HG03457 (cell line): ENCODE measurements at regions not wholly inside any gene's neighbourhood (a gene's known extent, or its start where the extent isn't known, plus 50 kb on each side); places are given as distances from the start of the nearest gene placed in this dataset.

Source experiments
- ATAC-seq: cut with Tn5 transposase; IDR thresholded peaks from one replicate; pipeline ENCODE4 v1.9.1; 2021; ENCODE audit warnings: moderate number of reproducible peaks; ENCODE audit not compliant: unreplicated experiment

DNA sequence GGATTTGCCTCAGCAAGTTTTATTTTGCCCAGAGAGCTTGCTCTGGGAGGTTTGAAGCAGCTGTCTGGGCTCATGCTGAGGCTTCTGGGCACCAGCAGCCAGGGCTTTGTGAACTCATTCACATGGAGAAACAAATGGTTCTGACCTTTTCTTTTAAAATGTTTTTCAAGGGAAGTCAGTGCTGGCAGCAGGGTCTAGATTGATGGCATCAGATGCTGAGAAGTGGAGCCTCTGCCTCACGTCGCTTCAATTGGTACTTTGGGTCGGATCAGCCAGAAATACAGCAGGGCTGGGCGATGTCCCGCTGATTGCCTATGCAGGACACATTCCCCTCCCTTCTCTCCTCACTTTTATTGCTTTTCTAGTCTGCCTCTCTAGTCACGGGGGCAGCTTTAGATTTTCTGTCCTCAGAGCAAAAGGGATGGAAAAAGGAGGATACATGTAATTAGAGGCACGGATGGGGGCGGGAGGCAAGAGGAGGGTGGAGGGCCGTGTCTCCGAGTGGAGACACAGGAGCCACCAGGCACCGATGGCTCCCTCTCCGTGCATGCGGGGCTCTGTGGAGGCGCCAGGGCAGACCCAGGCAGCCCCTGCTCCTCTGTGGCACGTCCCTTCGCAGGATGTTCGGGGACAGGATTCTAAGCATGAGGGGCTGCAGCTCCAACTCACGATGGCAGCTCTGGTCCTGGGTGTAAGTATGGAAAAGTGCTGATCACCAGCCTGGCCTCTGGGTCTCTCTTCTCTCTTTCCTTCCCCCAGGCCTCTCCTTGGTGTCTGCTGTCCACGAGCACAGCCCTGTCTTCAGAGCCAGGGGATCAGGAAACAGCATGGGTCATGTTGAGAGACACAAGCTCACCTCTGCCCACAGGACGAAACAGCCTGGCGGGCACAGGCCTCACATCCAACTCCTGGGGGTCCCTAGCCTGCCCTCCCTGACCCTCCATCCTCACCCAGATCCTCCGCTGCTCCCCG is 116.1 kb downstream of the FAM43A start:
- ATAC-seq: no peak

DNA sequence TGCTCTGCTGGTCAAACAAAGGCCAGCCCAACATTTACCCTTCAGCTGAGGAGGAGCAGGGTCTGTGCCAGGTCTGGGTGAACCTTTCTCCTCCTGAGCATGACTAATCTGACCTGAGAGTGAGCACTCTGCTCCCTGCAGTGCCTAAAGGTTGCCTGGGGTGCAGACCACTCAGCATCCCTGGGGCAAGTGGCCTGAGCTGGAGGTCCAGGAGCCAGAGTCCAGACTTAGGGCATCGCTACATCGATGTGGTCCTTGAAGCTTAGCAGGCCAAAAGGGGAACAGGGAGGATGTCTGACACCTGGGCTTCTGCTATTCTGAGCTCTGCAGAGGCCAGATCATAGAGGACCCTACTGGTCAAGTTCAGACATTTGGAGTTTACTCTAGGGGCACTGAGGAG is 119.1 kb downstream of the FAM43A start:
- ATAC-seq: no peak

DNA sequence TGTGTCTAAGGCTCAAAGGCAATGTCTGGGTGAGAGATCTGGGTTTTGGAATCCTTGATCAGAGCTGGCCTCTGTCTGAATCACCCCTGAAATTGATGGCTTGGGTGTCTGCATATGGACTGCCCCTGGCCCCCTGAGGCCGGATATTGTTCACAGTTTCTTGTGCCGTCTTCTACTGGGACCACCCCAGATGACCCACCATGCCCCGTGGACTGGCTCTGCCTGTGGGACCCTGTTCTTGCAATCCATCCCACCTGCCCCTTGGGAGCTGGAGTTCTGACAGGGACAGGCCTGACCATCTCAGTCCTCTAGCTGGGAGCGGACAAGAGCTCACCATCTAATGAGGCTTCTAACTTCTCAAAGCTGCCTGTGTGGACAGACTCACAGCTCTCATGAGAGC is 119.9 kb downstream of the FAM43A start:
- ATAC-seq: no peak

DNA sequence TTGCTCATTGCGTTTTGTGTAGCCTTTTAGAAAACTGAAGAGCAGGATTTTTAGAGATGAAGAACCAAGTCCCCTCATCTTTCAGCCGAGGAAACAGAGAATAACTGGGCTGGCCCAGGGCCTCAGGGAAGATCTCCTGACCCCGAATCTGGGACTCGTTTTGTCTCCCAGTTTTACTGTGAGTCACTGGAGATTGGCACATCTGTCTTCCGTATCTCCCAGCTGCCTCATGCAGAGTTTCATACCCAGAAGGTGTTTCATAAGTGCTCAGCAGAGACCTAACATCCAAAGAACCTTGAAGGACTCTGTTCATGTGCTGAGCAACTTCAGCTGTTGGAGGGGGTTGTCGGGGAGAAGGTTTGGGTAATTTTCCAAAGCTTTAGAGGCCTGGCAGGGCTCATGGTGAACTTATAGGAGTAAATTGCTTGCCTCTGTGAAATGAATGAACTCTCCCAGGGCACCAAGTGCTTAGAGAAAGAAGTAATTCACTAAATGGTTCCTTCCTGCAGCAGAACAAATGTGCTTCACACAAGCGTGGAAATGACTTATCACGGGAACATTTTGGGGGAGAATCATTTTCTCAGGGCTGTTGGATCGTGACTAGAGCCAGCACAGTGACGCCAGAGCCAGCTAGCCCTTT is 121.4 kb downstream of the FAM43A start:
- no peak for ATAC-seq

DNA sequence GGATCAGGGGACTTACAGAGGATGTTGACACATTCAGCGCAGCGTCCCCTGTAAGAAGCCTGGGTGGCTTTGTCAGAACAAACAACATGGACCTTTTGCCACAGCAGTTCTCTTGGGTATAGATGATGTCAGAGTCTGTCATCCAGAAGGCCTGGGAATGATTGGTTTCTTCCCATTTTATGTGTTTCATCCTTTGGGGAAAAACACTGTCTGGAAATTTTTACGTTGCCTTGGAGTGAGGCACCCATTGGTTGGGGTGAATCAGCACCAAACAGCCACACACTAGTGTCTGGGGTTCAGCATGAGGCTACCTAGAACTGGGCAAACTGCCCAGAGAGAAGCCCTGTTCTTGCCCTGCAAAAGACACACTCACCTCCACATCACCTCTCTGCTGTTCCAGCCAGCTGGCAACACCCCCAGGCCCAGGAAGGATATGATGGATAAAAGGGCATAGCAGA is 123.0 kb downstream of the FAM43A start:
- ATAC-seq: no peak

DNA sequence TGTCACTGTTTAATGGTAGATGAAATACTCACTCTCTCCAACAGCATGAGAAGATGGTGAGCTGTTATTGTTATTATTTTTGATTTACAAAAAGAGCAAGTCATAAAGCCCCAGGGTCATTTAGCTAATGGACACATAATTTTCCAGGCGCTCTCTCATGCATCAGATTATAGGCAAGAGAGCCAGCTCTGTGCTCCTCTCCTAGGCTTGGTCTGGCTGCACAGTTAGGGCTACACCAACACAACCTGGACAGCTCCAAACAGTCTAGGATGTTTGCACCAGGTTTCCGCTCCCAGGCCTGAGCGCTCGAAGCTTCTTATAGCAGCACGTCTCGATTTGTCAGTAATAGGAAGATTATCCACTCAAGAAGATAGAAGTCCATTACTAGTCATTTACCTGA is 123.7 kb downstream of the FAM43A start:
- ATAC-seq: no peak

DNA sequence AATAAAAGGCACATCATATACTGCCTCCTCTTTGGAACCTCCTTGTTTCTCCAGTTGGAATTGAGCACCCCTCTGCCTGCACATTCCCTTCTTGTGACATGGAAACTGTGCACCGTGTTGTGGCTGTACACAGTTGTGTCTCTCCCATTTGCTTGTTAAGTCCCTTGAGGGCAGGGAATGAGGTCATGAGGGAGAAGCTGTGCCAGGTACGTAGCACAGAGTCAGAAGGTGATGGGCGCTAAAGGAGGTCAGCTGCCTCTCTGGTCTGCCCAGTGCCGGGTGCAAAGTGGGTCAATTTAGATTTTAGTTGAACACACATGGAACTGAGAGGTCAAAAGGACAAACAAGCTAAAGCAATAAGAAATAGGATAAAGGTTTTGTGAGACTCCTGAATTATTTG is 124.4 kb downstream of the FAM43A start:
- no peak for ATAC-seq

DNA sequence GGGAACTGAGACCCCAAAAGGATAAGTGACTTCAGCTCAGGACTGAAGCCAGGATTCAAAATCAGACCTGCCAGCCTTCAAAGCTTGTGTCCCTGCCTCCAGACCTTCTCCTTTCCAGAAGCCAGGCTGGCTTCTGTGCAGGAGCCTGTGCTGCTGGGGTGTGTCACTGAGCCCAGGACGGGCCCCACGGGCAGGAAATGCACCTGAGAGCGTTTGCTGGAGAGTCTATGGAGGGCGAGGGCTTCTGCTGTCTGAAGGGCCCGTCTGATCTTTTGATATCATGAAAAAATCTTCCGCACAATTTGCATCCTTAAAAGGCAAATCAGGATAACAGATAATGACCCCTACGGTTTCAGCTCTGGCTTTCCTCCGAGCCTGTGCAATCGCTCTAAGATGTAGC is 125.4 kb downstream of the FAM43A start:
- ATAC-seq: no peak

DNA sequence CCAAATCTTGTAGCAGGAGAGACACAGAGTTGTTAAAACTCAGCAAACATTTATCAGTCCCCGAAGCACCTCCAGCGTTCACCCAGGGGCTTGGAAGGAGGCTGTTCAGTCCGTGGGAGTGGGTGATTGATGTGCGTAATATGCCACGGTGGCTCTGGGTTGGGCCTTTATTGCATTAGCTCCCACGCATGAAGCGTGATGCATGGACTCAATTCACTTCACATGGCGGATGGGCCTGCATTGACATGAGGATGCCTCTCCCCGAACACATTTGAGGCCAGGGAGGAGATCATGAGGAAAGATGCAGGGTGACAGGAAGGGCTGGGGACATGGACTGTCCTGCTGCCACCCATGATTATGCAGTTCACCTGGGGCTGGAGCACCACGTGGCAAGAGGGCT is 126.5 kb downstream of the FAM43A start:
- no peak for ATAC-seq

DNA sequence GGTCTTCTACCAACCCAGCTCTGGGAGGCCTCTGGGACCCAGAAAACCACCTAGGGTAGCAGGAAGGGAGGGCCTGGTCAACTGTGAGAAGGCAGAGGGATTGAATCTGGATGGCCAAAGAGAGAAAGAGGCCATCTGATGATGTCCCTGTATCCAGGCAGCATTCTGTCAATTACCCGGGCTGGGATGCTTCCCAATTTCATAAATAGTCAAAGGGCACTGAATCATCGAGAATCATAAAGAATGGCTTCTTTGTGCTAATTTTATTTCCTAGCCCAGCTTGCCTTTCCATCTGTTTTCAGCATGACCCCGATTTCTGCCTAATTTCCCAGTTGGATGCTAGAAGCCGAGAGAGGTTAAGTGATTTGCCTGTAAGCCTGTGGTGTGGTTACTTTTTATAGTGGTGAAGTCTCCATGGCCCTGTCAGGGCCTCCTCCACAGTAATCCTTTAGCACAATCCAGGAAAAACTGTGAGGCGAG is 129.2 kb downstream of the FAM43A start:
- no peak for ATAC-seq

DNA sequence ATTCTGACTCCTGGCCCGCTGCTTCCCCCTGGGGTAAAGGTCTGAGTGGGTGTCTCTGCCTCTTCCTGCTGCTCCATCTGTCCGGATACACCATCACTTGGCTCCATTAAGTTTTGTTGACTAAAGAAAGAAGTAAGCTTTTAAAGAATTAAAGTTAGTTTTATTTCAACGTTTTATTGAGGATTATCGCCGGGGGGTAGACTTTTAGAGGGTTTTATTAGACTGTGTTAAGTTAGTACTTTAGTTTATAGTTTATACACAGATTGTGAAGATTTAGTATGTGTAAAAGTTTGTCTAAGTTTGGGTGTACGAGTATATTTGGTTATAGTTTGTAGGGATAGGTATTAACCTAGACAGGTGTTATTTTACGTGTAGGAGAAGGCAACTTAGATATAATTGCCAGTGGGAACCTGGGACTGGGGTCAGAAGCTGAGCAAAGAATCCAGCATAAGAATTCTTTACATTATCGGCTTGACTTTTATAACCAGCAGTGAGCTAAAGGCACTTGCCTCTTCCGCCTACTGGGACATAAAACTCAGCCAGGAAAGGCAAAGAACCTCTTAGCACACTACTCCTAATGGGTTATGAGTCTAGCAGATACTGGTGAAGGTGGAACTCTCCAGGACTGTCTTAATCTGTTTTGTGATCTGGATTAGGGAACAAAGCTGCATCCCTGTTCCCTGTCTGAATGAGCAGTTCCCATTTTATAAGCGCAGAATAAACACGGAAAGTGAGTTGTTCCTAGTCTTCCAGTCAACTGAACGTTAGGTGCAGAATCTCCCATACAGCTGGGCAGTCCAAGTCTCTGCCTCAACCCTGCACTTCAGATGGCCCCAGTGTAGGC is 131.3 kb downstream of the FAM43A start:
- ATAC-seq: no peak

DNA sequence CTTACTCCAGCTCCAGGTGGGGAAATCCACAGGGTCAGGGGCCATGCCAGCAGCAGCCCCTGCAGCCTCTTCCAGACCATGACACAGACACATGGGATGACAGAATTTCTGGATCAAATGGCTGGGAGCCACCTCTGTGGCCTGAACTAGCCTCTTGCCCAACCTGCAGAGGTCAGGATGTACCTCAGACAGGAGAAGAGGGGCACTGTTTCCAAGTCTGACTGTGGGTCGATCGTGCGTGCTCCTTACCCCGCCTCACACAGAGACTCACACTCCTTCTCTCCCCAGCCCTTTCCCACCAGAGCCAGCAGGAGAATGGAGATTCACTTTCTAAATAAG is 131.9 kb downstream of the FAM43A start:
- no peak for ATAC-seq

DNA sequence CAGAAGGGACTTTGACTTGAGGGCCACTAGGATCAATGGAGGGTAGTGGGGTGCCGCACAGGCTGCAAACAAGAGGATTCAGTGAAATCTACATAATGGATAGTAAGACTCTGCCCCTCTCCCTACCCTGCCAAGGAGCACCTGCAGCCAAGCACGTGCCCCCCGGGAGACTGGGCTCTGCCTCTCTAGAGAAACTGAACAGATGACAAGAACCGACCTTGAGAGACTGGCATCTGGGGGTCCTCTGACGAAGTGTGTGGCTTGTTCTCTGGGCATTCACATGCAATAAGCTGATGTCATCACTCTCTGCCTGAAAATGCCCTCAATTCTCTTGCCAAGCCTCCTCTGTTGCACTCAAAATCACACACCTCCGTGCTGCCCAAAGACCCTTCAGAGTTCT is 132.3 kb downstream of the FAM43A start:
- no peak for ATAC-seq

DNA sequence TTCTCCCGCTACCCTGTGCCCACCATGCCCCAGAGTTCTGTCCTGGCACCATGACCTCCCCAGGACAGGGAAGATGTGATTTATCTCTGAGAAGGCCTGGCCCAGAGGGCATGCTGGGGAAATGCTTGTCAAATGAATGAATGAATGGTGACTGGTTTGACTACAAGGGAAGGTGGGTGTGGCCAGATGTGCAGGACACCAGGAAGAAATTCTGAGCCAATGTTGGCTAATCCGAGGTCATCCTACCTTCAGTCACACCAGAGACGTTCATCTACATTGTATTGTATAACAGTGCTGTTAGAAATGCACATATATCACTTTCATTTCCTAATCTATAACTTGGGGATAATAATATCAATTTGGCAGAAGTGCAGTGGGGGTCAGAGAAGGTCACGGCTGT is 138.4 kb downstream of the FAM43A start:
- ATAC-seq: no peak

DNA sequence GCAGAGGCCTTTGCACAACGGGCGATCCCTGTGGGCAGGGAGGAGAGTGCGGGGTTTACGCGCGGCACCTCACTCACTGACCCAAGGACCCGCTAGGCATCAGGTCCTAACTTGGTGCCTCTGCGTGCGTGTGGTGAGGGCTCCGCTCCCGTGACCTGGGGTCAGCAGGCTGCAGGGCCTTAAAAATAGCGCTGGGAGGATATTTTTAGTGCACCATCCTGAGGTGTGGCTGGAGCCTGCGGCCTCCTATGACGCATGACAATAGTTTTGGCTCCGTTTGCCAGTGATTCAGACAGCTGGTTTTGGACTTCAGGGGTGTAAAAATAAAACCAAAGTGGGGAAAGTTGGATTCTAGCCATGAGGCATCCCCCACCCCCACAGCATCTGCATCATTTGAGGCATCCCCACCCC is 139.0 kb downstream of the FAM43A start:
- no peak for ATAC-seq

DNA sequence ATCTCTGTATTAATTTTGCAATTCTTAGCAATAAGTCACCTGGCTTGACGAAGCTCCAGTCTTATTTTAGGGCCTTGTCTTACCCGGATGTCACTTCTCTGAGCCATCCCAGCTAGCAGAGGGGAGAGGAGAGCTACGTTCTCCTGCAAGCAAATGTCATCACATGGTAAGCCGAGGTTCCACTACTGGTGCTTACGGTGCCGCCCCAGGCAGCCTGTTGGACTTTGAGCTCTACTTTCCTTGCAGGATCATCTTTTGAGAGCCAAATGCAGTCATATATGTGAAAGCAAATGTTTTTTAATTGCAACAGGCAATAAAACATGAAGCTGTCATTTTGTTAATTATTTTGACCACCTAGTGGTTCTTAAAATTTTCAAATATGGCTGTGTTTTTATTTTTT is 140.9 kb downstream of the FAM43A start:
- no peak for ATAC-seq

DNA sequence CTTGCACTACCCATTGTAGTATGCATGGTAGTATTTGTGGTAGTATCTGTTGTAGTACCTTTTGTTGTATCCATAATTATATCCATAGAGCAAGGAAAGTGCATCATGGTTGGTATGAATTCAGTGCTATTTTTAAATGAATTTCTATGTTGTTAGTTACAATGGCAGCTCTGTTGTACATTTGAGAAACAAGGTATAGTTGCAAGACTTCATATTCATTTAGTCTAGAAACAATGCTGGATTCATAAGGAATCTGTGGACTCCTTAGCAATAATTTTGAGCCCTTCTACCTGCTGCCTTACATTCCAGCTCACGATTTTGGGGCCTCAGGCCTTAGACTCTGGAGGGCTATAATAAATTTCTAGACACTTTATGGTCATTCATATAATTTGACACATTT is 141.8 kb downstream of the FAM43A start:
- ATAC-seq: no peak

DNA sequence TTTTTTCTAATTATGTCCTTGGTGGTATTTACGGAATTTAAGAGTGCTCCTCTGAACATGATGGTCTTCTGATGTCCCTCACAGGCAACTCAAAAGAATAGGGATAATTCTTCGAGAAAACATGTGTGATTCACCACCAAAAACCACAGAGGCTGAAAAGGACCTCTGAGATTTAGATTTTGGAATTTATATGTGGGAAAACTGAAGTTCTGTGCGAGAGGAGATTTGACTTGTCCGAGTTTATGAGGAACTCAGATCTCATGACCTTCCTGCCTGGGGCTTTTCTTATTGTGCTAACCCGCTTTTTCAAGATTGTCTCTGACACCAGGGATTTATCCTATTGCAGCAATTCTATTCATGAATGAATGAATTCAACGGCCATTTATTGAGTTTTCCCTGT is 142.4 kb downstream of the FAM43A start:
- no peak for ATAC-seq

DNA sequence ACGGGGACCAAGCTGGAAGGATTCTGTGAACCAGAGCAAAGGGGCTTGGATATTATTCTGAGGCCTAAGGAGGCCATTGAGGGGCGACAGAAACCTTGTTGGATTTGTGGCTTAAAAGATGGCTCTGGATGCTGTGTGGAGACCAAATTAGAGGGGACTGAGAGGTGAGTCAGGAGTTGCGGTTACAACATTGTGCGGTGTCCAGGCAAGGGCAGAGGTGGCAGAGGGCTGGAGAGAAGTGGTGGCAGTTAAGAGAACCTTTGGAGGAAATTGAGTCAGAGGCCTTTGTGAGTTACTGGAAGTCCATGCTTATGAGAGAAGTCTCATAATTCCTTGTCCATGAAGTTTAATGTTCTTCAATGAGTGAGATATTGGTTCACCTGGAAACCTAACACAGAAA is 143.2 kb downstream of the FAM43A start:
- no peak for ATAC-seq

DNA sequence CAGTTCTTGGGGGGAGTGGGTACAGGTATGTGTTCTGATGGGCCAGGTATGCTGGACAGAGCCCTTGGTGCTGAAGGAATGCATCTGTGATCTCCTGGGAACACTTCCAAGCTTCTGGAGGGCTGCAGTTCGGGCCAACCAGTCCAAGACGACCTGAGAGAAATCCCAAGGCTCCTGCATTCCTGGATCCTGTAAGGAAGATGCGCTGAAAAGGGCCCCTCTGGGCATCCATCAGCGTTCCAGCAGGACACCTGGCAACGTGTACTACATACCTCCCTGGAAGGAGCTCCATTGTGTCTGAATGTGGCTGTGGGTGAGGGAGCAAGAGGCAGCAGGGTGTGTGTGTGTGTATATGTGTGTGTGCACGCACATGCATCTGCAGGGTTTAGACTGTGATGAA is 144.7 kb downstream of the FAM43A start:
- ATAC-seq: no peak

DNA sequence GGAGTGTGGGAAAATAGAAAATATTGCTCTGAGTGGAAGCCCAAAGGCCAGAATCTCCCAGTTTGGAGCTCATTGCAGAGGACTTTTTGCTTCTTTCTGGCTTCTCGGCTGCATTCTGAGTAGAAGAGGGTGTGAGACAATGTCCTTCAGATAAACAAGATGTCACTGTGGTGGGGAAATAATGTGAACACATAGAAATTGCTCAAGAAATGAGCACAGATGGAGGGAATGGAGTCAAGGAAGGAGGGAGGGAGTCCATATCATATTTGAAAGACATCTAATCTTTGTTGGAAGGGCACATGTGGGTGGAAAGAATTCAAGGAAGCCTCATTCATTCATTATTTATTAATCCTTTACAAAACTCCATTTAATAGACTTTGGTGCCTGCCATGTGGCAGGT is 145.3 kb downstream of the FAM43A start:
- ATAC-seq: no peak
